ENCODE measurements at regions not wholly inside any gene's neighbourhood (a gene's known extent, or its start where the extent isn't known, plus 50 kb on each side); places are given as distances from the start of the nearest gene placed in this dataset.

DNA sequence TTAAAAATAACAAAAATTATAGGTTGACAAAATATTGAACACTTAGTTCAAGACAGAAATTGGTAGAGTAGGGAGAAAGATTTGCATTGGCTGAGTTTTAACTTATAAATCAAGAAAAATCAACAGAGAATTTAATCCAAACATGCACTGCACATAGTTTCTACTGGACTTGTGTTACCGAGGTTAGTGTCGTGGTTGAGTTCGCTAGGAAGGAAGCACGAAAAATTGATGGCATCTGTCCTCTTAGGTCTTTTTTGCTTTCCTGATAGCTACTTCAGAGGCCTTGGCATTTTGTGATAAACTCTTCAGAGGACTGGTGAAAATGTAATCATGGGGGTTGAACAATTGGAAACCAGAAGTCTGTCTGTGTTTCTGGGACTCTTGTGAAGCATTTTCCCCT is 392.9 kb downstream of the NUAK1 start:
- DNase-seq (ENCODE audit: low read depth): no peak

DNA sequence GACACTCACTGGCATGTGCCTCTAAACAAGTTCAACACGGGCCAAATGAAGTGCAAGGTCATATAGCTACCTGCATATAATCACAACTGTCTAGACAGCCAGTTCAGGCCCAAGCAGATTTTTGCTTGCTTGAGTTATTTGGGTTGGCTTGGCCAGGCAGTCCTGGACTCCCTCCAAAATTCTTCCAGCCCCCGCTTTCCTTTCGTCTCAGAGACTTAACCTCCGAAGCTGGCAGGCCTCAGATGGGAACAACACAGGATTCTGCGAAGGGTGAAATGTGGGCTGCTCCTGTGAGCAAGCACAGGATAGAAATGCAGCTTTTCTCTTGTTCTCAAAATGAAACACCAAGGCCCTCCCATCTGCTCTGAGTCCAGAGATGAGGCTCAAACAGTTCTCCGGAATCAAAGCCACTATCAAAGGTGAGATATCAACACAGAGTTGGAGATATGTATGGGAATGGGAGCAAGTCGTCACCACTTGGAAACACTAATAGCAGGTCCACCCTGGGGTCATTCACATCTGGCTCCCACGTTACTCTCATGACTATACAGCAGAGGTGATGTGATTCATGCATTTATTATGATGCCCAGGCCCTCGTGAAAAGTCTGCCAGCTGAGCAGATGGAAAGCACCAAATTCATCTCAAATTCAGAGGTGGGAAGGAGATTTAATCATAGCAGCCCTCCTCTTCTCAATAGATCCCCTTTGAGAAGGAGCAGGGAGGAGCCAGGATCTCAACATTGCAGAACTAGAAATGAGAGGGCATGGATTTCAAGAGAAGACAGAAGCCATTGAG is 389.8 kb downstream of the NUAK1 start:
- DNase-seq (ENCODE audit: low read depth): peak; percentile 55

GRCh38 chr12:105750096-105750495 is 388.7 kb downstream of the NUAK1 start:
- no peak for DNase-seq (ENCODE audit: low read depth)

DNA sequence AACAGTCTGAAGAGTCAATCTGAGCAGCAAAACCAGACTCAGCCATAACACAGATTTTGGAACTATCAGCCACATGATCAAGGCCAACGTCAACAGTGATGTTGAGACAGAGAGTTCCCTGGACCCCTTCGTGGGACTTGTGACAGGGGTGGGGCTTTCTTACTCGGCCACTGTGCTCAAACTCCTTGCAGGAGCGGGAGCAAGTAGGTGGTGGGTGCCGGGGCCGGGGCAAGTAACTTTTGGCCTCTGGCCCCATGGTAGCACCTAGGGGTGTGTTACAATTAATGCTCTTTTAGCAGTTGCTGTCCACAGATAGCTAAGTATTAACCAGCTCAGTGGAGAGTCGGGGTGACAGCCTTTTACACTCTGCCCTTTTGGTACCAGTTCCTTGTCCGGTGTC is 384.4 kb downstream of the NUAK1 start:
- no peak for DNase-seq (ENCODE audit: low read depth)

DNA sequence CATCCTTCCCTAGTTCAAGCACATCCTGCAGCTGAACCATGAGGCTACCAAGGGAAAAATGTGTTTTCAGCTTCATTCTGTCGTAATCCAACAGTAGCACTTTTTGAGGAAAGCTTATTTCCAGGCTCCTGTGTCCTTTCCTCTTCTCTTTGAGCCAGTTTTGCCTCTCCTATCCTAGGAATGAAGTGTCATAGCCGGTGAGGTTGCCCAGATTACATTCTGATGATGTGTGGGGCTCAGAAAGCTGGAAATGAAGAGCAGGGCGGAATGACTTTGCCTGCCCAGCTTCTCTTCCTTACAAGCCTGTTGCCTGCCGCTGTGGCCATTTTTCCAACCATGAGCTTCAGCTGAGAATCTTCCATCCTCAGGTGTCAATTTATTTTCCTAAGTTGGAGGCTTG is 381.8 kb downstream of the NUAK1 start:
- DNase-seq (ENCODE audit: low read depth): no peak

DNA sequence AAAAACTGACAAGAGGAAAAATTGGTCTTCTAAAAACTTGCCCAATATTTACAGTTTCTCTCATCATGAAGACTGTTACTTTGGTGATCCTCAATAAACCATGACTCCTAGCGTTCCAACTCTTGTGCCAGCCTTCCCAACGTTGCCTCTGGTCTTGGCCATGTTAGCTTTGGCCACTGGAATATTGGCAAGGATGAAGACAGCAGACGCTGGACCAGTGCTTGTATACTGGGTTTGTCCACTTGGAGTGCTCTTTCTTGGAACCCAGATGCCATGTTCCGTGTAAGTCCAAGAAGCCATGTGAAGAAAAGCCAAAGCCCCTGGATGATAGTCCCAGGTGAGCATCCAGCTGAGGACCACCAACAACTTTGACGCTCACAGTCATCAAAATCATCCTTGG is 379.6 kb downstream of the NUAK1 start:
- DNase-seq (ENCODE audit: low read depth): no peak

GRCh38 chr12:105761075-105761474 is 377.7 kb downstream of the NUAK1 start:
- DNase-seq (ENCODE audit: low read depth): peak; percentile 37

DNA sequence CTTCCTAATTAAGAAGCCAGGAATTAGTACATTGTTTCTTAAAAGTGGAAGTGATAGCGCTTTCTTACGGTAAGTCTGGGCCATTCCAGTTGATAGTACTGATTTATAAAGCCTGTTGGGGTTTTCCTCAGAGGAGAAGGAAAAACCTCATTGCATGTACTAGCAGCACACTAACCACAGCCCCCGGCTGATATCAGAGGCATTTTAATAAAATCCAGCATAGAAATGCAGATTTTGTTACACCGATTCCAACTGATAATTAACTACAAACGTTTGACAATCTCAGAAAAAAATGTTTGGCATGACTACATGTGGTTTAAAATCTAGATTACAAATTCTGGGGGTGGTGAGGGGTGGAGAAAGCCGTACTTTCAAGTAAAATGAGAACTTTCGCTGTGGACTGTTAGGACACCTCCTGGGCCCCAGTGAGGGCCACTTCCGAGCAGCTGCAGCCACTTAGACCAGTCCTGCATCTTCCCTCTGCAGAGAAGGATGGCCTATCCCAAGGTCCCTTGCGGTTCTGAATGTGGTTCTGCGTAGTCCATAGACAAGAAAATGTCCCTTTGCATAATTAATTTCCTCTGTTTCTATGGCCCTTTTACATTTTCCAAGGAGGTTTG is 374.4 kb downstream of the NUAK1 start:
- no peak for DNase-seq (ENCODE audit: low read depth)

GRCh38 chr12:105765053-105766014 is 373.4 kb downstream of the NUAK1 start:
- no peak for DNase-seq (ENCODE audit: low read depth)

DNA sequence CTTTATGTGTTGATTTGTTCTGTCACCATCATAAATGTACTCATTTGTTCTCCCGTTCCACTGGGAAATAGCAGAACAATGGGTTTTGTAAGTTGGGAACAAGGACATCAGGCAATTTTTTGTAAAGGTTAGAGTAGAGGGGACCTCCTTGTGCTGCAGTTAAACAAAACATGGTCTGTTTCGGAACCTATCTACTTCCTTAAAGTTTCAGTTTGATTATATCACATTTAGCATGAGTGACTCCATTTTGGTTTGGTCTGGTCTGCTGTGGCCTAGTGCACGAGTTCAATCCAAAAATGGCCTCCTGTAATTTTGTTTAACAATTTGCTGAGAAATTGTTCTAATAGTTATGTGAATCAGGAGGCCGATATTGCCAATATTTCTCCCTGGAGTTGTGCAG is 372.7 kb downstream of the NUAK1 start:
- DNase-seq (ENCODE audit: low read depth): no peak

DNA sequence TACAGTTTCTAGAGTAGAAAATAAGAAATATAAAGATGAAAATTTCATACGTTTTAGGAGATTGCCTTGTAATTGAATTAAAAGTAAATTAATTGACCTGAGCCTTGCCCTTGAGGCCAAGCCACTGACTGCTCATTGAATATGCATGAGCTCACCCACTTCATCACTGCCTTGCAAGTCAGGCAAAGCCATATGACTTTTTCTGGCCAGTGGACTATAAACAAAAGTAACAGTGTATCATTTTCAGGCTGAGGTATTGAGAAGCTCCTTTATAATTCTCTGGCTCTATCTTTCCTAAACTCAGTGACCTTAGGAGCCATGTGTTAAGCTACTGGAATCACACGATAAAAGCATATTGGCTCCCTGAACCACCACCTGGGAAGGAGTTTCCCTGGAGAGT is 369.3 kb downstream of the NUAK1 start:
- DNase-seq (ENCODE audit: low read depth): no peak

GRCh38 chr12:105773471-105773870 is 365.3 kb downstream of the NUAK1 start:
- no peak for DNase-seq (ENCODE audit: low read depth)

DNA sequence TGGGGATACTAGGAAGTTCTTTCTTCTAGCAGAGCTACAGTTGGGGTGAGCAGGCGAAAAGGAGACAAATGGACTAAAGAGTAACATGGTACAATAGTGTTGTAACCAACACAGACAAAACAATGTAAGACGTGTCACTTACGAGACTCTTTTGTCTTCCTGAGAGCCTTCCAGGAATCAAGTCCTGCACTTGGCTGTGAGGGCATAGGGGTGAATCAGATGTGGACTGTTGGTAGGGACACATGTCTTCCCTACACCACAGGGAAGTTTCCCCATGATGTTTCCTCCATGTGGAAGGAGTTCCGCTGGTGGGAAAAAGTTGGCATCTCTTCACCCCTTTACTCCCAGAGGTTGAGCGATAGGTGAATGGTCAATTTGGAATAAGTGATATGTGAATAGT is 364.7 kb downstream of the NUAK1 start:
- no peak for DNase-seq (ENCODE audit: low read depth)

- DNase-seq (ENCODE audit: low read depth): peak; percentile 72
These were observed 363.4 kb downstream of the NUAK1 start for GRCh38 chr12:105775343-105775742.

- DNase-seq (ENCODE audit: low read depth): peak; percentile 45
These were observed 354.5 kb downstream of the NUAK1 start for GRCh38 chr12:105783983-105784947.

GRCh38 chr12:105793421-105793820 is 345.3 kb downstream of the NUAK1 start:
- DNase-seq (ENCODE audit: low read depth): no peak

- DNase-seq (ENCODE audit: low read depth): no peak
These were observed 340.4 kb downstream of the NUAK1 start for GRCh38 chr12:105798256-105798845.

- peak; percentile 69 for DNase-seq (ENCODE audit: low read depth)
These were observed 339.7 kb downstream of the NUAK1 start for GRCh38 chr12:105799103-105799502.

GRCh38 chr12:105801351-105801750 is 337.4 kb downstream of the NUAK1 start:
- DNase-seq (ENCODE audit: low read depth): no peak

- peak; percentile 34 for DNase-seq (ENCODE audit: low read depth)
These were observed 335.5 kb downstream of the NUAK1 start for GRCh38 chr12:105803292-105803691.
